ENCODE measurements at regions not wholly inside any gene's neighbourhood (a gene's known extent, or its start where the extent isn't known, plus 50 kb on each side); places are given as distances from the start of the nearest gene placed in this dataset.

DNA sequence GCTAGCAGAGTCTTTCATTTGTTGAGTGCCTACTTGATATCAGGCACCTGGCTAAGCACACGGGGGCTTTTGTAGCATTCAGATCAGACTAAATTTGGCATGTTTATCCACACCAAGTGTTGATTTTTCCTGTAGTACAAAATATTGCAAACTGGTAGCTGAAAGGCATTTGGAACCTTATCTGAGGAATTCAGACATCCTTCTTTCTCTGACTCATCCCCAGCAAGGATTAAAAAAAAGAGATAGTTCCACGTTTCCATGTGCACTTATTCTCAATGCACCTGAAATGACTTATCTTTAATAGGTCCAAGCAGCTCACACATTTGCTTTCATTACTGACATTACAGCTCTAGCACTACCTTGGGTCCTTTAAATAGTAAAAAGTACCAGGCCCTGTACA is 786.0 kb upstream of the GRM7 start:
- DNase-seq (ENCODE audit: low spot score): no peak
- H3K9me3 ChIP-seq (ENCODE audit: low read length): no peaks in the 10 kb centered on the region
- no peaks in the 10 kb centered on the region for H4K20me1 ChIP-seq (ENCODE audit: insufficient read depth, low read length)
- no peak overlapping the region for H2AFZ ChIP-seq (ENCODE audit: low read length)
- H3K9me2 ChIP-seq (ENCODE audit: insufficient read depth, low read length): no peaks in the 10 kb centered on the region
- ChIA-PET POLR2A (no interaction called here), CTCF (ENCODE audit: unreplicated experiment) (no interaction called here)
- no peak overlapping the region for H3K4me2 ChIP-seq (ENCODE audit: low read length)
- no peak overlapping the region for H3K27ac ChIP-seq (ENCODE audit: low read depth, low read length, poor library complexity, severe bottlenecking)
- H3K79me2 ChIP-seq (ENCODE audit: insufficient read depth, low read depth, low read length): no peaks in the 10 kb centered on the region
- intact Hi-C loops (cut with micrococcal nuclease; ENCODE audit: unreplicated experiment): no loop called here
- no peak overlapping the region for H3K4me3 ChIP-seq (ENCODE audit: low read depth, low read length, poor library complexity, severe bottlenecking)
- TF ChIP-seq EZH2phosphoT487 (IDR thresholded peaks at IDR 0.05; ENCODE audit: borderline replicate concordance, low read depth, low read length): no peak
- TF ChIP-seq, protein P1, sequence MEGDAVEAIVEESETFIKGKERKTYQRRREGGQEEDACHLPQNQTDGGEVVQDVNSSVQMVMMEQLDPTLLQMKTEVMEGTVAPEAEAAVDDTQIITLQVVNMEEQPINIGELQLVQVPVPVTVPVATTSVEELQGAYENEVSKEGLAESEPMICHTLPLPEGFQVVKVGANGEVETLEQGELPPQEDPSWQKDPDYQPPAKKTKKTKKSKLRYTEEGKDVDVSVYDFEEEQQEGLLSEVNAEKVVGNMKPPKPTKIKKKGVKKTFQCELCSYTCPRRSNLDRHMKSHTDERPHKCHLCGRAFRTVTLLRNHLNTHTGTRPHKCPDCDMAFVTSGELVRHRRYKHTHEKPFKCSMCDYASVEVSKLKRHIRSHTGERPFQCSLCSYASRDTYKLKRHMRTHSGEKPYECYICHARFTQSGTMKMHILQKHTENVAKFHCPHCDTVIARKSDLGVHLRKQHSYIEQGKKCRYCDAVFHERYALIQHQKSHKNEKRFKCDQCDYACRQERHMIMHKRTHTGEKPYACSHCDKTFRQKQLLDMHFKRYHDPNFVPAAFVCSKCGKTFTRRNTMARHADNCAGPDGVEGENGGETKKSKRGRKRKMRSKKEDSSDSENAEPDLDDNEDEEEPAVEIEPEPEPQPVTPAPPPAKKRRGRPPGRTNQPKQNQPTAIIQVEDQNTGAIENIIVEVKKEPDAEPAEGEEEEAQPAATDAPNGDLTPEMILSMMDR (conservative IDR thresholded peaks at IDR 0.05; ENCODE audit: low read length): no peak
- no peaks in the 10 kb centered on the region for H3K36me3 ChIP-seq (ENCODE audit: insufficient read depth, low read length)
- H3K4me1 ChIP-seq (ENCODE audit: insufficient read depth, low read length, poor library complexity, severe bottlenecking): no peaks in the 10 kb centered on the region
- BruUV-seq (replicated peaks): no TSS peak

DNA sequence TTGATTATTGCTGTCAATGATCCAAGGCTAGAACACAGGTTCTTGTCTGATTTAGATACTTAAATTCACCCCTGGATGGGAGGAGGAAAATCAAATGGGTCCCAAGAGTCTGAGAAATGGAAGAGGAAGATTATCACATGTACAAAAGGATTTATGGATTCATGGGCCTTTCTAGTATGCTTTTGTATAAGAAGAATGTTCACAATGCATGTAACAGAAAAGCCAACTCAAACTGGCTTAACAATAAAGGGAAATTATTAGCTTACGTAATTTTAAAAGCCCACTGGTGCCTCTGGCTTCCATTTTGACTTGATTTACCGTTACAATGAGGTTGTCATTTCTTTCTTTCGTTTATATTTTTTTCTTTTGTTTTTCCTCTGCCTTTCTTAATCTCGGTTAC is 782.5 kb upstream of the GRM7 start:
- Histone ChIP-seq H3K9me2 (ENCODE audit: insufficient read depth, low read length) (no peaks in the 10 kb centered on the region), H3K4me3 (ENCODE audit: low read depth, low read length, poor library complexity, severe bottlenecking) (no peak overlapping the region), H3K79me2 (ENCODE audit: insufficient read depth, low read depth, low read length) (no peaks in the 10 kb centered on the region), H3K4me2 (ENCODE audit: low read length) (no peak overlapping the region), H2AFZ (ENCODE audit: low read length) (no peak overlapping the region), H3K36me3 (ENCODE audit: insufficient read depth, low read length) (no peaks in the 10 kb centered on the region), H4K20me1 (ENCODE audit: insufficient read depth, low read length) (no peaks in the 10 kb centered on the region), H3K4me1 (ENCODE audit: insufficient read depth, low read length, poor library complexity, severe bottlenecking) (no peaks in the 10 kb centered on the region), H3K27ac (ENCODE audit: low read depth, low read length, poor library complexity, severe bottlenecking) (no peak overlapping the region), H3K9me3 (ENCODE audit: low read length) (no peaks in the 10 kb centered on the region)
- CTCF ChIA-PET (ENCODE audit: unreplicated experiment): no interaction called here
- TF ChIP-seq EZH2phosphoT487 (IDR thresholded peaks at IDR 0.05; ENCODE audit: borderline replicate concordance, low read depth, low read length): no peak
- TF ChIP-seq, protein P1 (conservative IDR thresholded peaks at IDR 0.05; ENCODE audit: low read length): no peak
- intact Hi-C loops (cut with micrococcal nuclease; ENCODE audit: unreplicated experiment): no loop called here
- BruUV-seq (replicated peaks): no TSS peak
- POLR2A ChIA-PET: no interaction called here
- no peak for DNase-seq (ENCODE audit: low spot score)

DNA sequence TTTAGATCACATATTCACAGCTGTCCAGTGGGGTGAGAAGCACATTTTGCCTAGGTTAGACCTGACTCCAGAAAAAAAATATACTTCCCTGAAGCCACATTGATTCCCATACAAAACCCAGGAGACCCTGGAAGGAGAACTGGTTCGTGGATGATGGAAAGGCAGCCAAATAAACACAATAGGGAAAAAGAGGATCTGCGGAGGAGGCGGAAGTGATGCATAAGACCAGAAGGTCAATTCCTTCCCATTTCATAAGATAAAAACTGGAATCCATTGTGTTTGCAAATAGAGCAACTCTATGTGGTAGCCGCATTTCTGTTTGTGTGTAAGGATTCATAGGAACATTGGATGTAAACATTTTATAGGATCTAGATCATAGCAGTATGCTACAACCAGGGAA is 781.9 kb upstream of the GRM7 start:
- Histone ChIP-seq H3K9me2 (ENCODE audit: insufficient read depth, low read length) (no peaks in the 10 kb centered on the region), H3K9me3 (ENCODE audit: low read length) (no peaks in the 10 kb centered on the region), H2AFZ (ENCODE audit: low read length) (no peak overlapping the region), H3K4me3 (ENCODE audit: low read depth, low read length, poor library complexity, severe bottlenecking) (no peak overlapping the region), H3K79me2 (ENCODE audit: insufficient read depth, low read depth, low read length) (no peaks in the 10 kb centered on the region), H3K4me2 (ENCODE audit: low read length) (no peak overlapping the region), H3K36me3 (ENCODE audit: insufficient read depth, low read length) (no peaks in the 10 kb centered on the region), H3K27ac (ENCODE audit: low read depth, low read length, poor library complexity, severe bottlenecking) (no peak overlapping the region), H4K20me1 (ENCODE audit: insufficient read depth, low read length) (no peaks in the 10 kb centered on the region), H3K4me1 (ENCODE audit: insufficient read depth, low read length, poor library complexity, severe bottlenecking) (no peaks in the 10 kb centered on the region)
- POLR2A ChIA-PET: no interaction called here
- CTCF ChIA-PET (ENCODE audit: unreplicated experiment): no interaction called here
- TF ChIP-seq, protein P1 (conservative IDR thresholded peaks at IDR 0.05; ENCODE audit: low read length): no peak
- no peak for TF ChIP-seq EZH2phosphoT487 (IDR thresholded peaks at IDR 0.05; ENCODE audit: borderline replicate concordance, low read depth, low read length)
- intact Hi-C loops (cut with micrococcal nuclease; ENCODE audit: unreplicated experiment): no loop called here
- DNase-seq (ENCODE audit: low spot score): no peak
- BruUV-seq (replicated peaks): no TSS peak

All from OCI-LY7 (cell line).